ENCODE measurements at regions not wholly inside any gene's neighbourhood (a gene's known extent, or its start where the extent isn't known, plus 50 kb on each side); places are given as distances from the start of the nearest gene placed in this dataset.

- no peak for DNase-seq
- ChIA-PET POLR2A (no interaction called here), CTCF (no interaction called here)
- no peak overlapping the region for H3K27ac Mint-ChIP-seq
- no peaks in the 10 kb centered on the region for H3K4me1 Mint-ChIP-seq (ENCODE audit: low read depth)
- peaks cover 15% of the 10 kb centered on the region for H3K9me3 Mint-ChIP-seq
- intact Hi-C loops (cut with micrococcal nuclease), result no loop called here
- H3K4me3 Mint-ChIP-seq, result no peak overlapping the region
- no peaks in the 10 kb centered on the region for H3K36me3 Mint-ChIP-seq
- H3K27me3 Mint-ChIP-seq, result no peaks in the 10 kb centered on the region
Measured at GRCh38 chr5:163005949-163006348, 431.4 kb upstream of the CCNG1 start.

GRCh38 chr5:163022582-163023128 is 414.7 kb upstream of the CCNG1 start:
- no peak overlapping the region for H3K27ac Mint-ChIP-seq
- no peak overlapping the region for H3K4me3 Mint-ChIP-seq
- no peak for DNase-seq
- ChIA-PET CTCF (no interaction called here), POLR2A (no interaction called here)
- H3K4me1 Mint-ChIP-seq (ENCODE audit: low read depth), result no peaks in the 10 kb centered on the region
- H3K36me3 Mint-ChIP-seq, result no peaks in the 10 kb centered on the region
- H3K27me3 Mint-ChIP-seq, result no peaks in the 10 kb centered on the region
- H3K9me3 Mint-ChIP-seq, result no peaks in the 10 kb centered on the region
- intact Hi-C loops (cut with micrococcal nuclease), result no loop called here

DNA sequence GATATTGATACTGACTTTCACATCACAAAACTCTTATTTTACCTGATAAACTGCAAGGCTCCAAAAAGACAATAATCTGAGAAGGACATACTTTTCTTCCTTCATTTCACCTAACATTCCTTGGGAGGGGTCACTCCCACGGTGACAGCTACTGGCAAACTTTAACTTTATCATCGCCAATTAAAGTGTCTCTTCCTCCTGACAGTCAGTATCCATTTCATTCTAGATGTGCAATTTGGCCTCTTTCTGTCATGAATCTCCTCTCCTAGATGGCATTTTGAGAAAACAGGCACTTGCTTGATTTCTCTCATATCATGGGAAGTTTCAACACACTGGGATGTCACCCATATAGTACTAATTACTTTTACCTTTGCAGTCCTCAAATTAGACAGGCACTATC is 413.5 kb upstream of the CCNG1 start:
- no peaks in the 10 kb centered on the region for H3K36me3 Mint-ChIP-seq

DNA sequence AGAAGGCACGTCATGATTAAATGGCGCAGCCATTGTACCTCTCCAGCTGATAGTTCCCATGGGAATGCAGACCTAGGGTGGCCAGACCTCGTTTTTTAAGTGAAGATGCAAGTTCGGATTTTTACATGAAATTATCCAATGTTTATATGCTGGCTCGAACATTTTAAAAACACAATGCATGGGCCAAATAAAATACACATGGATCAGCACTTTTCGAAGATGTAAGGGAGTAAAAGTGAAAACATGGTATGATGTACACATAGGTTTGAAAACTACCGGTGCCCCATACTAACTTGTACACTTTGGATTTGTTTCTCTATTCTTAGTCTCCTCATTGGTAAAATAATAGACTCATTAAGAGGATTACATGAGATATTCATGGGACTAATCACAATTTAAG is 412.5 kb upstream of the CCNG1 start:
- no peak overlapping the region for H3K27ac Mint-ChIP-seq
- no peaks in the 10 kb centered on the region for H3K36me3 Mint-ChIP-seq
- no peak overlapping the region for H3K4me3 Mint-ChIP-seq
- no peaks in the 10 kb centered on the region for H3K4me1 Mint-ChIP-seq (ENCODE audit: low read depth)
- intact Hi-C loops (cut with micrococcal nuclease), result no loop called here
- POLR2A ChIA-PET, result no interaction called here
- H3K9me3 Mint-ChIP-seq, result no peaks in the 10 kb centered on the region
- CTCF ChIA-PET, result no interaction called here
- H3K27me3 Mint-ChIP-seq, result no peaks in the 10 kb centered on the region
- no peak for DNase-seq

More for the DNA sequence above, 413.5 kb upstream of the CCNG1 start:
- no peak for DNase-seq
- Mint-ChIP-seq H3K27ac (no peak overlapping the region), H3K9me3 (no peaks in the 10 kb centered on the region), H3K4me1 (ENCODE audit: low read depth) (no peaks in the 10 kb centered on the region), H3K27me3 (no peaks in the 10 kb centered on the region), H3K4me3 (no peak overlapping the region)
- ChIA-PET CTCF (no interaction called here), POLR2A (no interaction called here)
- intact Hi-C loops (cut with micrococcal nuclease), result no loop called here

- no peak overlapping the region for H3K4me3 Mint-ChIP-seq
- intact Hi-C loops (cut with micrococcal nuclease), result no loop called here
- ChIA-PET POLR2A (no interaction called here), CTCF (no interaction called here)
- peaks cover 9% of the 10 kb centered on the region for H3K9me3 Mint-ChIP-seq
- H3K27ac Mint-ChIP-seq, result no peak overlapping the region
- no peaks in the 10 kb centered on the region for H3K4me1 Mint-ChIP-seq (ENCODE audit: low read depth)
- DNase-seq, result no peak
- H3K27me3 Mint-ChIP-seq, result no peaks in the 10 kb centered on the region
- no peaks in the 10 kb centered on the region for H3K36me3 Mint-ChIP-seq
Measured at GRCh38 chr5:163033656-163034055, 403.7 kb upstream of the CCNG1 start.

DNA sequence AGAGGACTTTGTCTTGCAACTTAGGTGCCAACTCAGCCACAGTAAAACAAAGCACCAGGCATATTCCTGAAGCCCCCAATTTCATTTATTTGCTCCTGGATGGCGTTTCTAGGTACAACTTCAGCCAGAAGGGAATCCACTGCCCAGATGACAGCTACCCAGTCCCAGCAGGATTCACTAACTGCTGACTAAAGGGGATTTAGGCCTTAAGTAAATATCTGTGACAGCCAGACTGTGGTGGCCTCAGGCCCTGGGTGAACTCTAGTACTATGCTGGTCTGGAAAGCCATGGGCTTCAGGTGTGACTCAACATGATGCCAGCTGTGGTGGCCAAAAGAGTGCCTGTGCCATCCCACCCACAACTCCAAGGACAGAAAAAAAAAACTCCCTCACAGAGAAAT is 396.1 kb upstream of the CCNG1 start:
- no peak for DNase-seq
- no peak overlapping the region for H3K27ac Mint-ChIP-seq
- no peak overlapping the region for H3K4me3 Mint-ChIP-seq
- no peaks in the 10 kb centered on the region for H3K27me3 Mint-ChIP-seq
- H3K9me3 Mint-ChIP-seq, result peaks cover 15% of the 10 kb centered on the region
- POLR2A ChIA-PET, result no interaction called here
- no peaks in the 10 kb centered on the region for H3K36me3 Mint-ChIP-seq
- H3K4me1 Mint-ChIP-seq (ENCODE audit: low read depth), result no peaks in the 10 kb centered on the region
- intact Hi-C loops (cut with micrococcal nuclease), result no loop called here
- CTCF ChIA-PET, result no interaction called here

DNA sequence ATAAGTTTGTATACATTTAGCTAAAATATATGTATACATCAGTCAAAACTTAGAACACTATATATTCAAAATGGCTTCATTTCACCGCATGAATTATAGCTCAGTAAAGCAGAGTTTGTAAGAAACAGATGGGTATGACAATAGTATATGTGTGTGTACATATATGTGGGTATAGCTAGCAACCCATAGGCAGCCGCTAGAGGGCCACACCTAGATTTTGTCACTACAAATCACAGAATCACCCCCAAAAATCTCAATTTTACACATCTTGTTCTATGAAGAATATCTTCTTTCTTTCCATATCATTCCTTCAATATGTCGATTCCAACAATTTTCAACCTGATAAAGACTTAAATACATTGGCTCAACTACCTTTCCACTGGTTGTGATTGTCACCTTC is 357.8 kb upstream of the CCNG1 start:
- Mint-ChIP-seq H3K9me3 (peaks cover 44% of the 10 kb centered on the region), H3K27me3 (no peaks in the 10 kb centered on the region)

DNA sequence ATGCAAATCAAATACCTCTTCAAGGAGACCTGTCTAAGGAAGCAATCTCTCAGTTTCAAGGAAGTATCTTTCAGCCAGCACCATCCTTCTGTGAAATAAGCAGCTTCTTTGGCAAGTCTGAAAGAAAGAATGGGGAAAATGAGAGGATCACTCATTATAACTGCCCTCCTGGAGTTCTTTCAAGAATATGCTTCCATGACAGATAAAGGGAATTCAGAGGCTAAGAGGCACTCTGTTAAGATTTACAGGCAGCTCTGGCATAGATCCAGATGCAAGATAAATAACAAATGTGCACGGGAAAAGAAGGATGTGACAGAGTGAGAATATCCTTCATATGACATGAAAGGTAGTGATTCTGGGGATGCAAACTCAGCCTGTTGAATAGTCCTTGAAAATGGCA is 348.2 kb upstream of the CCNG1 start:
- H3K9me3 Mint-ChIP-seq, result peaks cover 12% of the 10 kb centered on the region
- intact Hi-C loops (cut with micrococcal nuclease), result no loop called here
- H3K27ac Mint-ChIP-seq, result no peak overlapping the region
- H3K36me3 Mint-ChIP-seq, result no peaks in the 10 kb centered on the region
- H3K4me3 Mint-ChIP-seq, result no peak overlapping the region
- POLR2A ChIA-PET, result no interaction called here
- CTCF ChIA-PET, result no interaction called here
- H3K4me1 Mint-ChIP-seq (ENCODE audit: low read depth), result no peaks in the 10 kb centered on the region
- H3K27me3 Mint-ChIP-seq, result no peaks in the 10 kb centered on the region
- no peak for DNase-seq

More for the DNA sequence above, 357.8 kb upstream of the CCNG1 start:
- no peak overlapping the region for H3K4me3 Mint-ChIP-seq
- ChIA-PET POLR2A (no interaction called here), CTCF (interaction anchor here (0.7 kb wide), 1 partner anchor 65 kb away, joined by 3 read pairs; no protein-coding TSS in a partner anchor)
- no peaks in the 10 kb centered on the region for H3K36me3 Mint-ChIP-seq
- no peaks in the 10 kb centered on the region for H3K4me1 Mint-ChIP-seq (ENCODE audit: low read depth)
- intact Hi-C loops (cut with micrococcal nuclease), result loop anchor here (5.0 kb wide), 1 partner anchor 268 kb away; no protein-coding TSS in a partner anchor
- DNase-seq, result no peak
- H3K27ac Mint-ChIP-seq, result no peak overlapping the region

DNA sequence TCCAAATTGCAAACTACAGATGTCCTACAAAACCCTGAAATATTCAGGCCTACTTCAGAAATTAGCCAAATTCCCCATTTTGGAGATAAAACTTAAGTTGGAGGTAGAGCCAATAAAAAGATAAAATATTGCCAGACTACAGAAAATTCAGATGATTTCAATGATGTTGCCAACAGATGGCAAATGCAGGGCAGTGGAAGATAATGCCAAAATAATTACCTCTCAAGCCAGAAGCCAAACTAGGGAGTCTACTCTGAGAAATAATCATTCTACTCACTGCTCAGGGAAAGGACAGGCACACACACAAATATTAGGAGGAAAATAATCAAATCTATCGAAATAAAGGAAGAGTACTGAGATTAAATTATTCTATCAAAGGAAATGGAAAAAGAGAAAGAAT is 347.5 kb upstream of the CCNG1 start:
- H3K27me3 Mint-ChIP-seq, result no peaks in the 10 kb centered on the region

DNA sequence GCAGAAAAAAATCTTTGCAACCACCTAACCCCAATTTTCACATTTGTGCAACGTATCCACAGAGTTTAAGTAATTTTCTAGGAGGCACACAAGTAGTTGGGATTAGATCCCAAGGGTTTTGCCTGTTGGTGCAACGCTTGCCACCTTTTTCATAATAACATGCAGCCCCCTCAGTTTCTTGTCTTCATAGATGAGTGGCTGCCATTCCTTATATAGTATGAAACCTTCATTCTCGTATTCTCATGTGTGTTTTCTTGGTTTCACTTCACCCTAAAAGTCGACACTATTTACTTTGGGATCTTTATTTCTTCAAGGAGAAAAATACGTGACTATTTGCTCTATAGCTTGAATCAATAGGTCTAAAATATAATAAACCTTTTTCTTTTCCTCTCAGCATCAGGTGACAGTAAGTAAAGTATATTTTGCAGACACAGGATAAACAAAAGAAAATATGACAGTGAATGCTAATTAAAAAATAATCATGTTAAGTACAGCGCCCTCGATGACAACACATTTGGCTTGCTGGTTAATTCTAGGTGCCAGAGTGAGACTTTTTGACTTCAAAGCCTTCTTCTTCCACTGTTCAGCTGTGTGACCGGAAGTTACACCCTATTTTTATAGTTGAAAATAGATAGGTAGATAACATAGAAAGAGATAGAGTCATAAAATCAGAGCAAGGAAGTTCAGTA is 342.8 kb upstream of the CCNG1 start:
- Mint-ChIP-seq H3K9me3 (peaks cover 8% of the 10 kb centered on the region), H3K4me1 (ENCODE audit: low read depth) (no peaks in the 10 kb centered on the region), H3K4me3 (no peak overlapping the region), H3K36me3 (no peaks in the 10 kb centered on the region), H3K27ac (no peak overlapping the region), H3K27me3 (no peaks in the 10 kb centered on the region)
- intact Hi-C loops (cut with micrococcal nuclease), result no loop called here
- ChIA-PET POLR2A (no interaction called here), CTCF (no interaction called here)
- no peak for DNase-seq

More for the DNA sequence above, 347.5 kb upstream of the CCNG1 start:
- DNase-seq, result no peak
- intact Hi-C loops (cut with micrococcal nuclease), result no loop called here
- H3K4me3 Mint-ChIP-seq, result no peak overlapping the region
- H3K36me3 Mint-ChIP-seq, result no peaks in the 10 kb centered on the region
- no peaks in the 10 kb centered on the region for H3K4me1 Mint-ChIP-seq (ENCODE audit: low read depth)
- no peak overlapping the region for H3K27ac Mint-ChIP-seq
- peaks cover 12% of the 10 kb centered on the region for H3K9me3 Mint-ChIP-seq
- POLR2A ChIA-PET, result no interaction called here
- CTCF ChIA-PET, result no interaction called here

DNA sequence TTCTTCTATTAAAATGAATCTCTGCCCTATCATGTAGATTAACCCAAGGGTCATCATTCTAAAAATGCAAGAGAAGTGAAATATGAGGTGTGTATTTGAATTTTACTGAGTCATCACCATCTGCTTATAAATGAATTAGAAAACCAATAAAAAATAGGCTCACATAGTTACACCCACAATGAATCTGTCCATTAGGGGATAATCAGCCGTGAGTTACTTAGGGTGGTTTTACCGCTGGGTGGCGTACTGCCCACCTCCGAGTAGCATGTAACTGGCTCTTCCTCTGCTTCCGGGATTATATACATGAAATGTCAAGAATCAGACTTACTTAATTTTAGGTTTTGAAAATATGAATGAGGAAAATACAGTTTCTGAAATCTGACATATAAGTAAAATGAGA is 332.9 kb upstream of the CCNG1 start:
- Mint-ChIP-seq H3K27me3 (no peaks in the 10 kb centered on the region), H3K36me3 (no peaks in the 10 kb centered on the region), H3K4me3 (no peak overlapping the region), H3K9me3 (peaks cover 12% of the 10 kb centered on the region), H3K27ac (no peak overlapping the region), H3K4me1 (ENCODE audit: low read depth) (no peaks in the 10 kb centered on the region)
- POLR2A ChIA-PET, result no interaction called here
- no peak for DNase-seq
- intact Hi-C loops (cut with micrococcal nuclease), result no loop called here
- CTCF ChIA-PET, result no interaction called here

DNA sequence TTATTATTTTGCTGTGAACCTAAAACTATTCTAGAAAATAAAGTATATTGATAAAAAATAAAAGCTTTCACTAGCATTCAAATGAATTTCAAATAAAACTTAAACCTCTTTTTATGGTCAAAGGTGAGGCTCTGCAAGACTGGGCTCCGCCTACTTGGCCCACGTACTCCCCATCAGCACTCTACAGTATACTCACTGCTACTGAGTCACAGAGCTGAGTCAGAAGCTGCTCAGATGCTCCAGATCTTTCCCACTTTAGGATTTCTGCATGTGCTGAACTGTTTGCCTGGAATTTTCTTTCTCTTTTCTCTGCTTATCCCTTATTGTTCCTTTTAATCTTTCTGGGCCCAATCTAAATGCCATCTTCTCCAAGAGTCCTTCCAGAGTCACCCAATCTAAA is 331.9 kb upstream of the CCNG1 start:
- Mint-ChIP-seq H3K27ac (no peak overlapping the region), H3K27me3 (no peaks in the 10 kb centered on the region), H3K36me3 (no peaks in the 10 kb centered on the region), H3K4me3 (no peak overlapping the region), H3K4me1 (ENCODE audit: low read depth) (no peaks in the 10 kb centered on the region), H3K9me3 (peaks cover 12% of the 10 kb centered on the region)
- ChIA-PET POLR2A (no interaction called here), CTCF (no interaction called here)
- intact Hi-C loops (cut with micrococcal nuclease), result no loop called here
- DNase-seq, result no peak

DNA sequence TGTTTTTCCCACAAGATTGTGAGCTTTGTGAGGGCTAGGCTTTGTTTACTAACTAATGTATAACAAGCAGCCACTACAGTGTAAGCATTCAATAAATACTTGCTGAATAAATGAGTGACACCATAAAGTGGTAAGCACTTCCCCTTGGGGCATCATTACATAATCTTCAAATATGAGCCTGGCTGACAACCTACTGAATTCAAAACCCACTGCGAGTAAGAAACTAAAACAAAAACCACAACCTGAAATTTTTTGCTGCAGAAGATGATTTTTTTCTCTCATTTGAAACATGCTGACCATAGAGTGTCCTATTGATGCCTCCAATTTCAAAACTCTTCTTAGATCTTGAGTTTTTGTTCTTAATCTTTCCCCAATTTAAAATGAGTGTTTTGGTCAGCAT is 331.3 kb upstream of the CCNG1 start:
- Mint-ChIP-seq H3K9me3 (peaks cover 9% of the 10 kb centered on the region), H3K36me3 (no peaks in the 10 kb centered on the region), H3K4me1 (ENCODE audit: low read depth) (no peaks in the 10 kb centered on the region), H3K27me3 (no peaks in the 10 kb centered on the region), H3K27ac (no peak overlapping the region), H3K4me3 (no peak overlapping the region)
- intact Hi-C loops (cut with micrococcal nuclease), result no loop called here
- CTCF ChIA-PET, result no interaction called here
- no peak for DNase-seq
- POLR2A ChIA-PET, result no interaction called here

All from activated CD4-positive, alpha-beta memory T cell treated with anti-CD3 and anti-CD28 coated beads for 36 hours (primary cell).